ENCODE measurements at regions not wholly inside any gene's neighbourhood (a gene's known extent, or its start where the extent isn't known, plus 50 kb on each side); places are given as distances from the start of the nearest gene placed in this dataset.
A peak's percentile ranks its signal among the peaks of the same experiment; 100 is the strongest.

DNA sequence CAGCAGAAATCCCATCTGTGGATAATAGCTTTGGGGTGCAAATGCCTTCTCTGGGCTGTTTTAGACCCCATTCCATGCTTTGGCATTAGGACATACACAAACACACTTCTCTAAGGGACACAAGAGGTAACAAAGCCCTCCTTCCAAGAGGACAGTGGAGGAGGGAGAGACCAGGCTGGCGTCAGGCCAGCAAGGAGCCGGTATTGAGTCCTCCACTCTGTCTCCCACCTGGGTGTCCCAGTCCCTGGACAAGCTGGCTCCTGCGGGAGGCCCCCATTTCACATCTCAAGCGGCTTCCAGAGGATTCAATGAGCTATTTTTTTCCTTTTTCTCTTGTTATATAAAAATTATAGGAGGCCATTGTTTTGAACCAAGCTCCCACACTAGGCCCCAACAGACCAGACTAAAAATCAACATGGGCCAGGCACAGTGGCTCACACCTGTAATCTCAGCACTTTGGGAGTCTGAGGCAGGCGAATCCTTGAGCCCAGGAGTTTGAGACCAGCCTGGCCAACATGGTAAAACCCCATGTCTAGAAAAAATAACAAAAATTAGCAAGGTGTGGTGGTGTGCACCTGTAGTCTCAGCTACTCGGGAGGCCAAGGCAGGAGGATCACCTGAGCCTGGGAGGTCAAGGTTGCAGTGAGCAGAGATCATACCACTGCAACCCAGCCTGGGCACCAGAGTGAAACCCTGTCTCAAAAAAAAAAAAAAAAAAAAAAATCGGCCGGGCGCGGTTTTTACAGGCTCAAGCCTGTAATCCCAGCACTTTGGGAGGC lies 142.9 kb downstream of the TOMM20 start:
- H3K27me3 ChIP-seq (ENCODE audit: low read depth) = no peaks in the 10 kb centered on the region
- TF ChIP-seq, protein P1, sequence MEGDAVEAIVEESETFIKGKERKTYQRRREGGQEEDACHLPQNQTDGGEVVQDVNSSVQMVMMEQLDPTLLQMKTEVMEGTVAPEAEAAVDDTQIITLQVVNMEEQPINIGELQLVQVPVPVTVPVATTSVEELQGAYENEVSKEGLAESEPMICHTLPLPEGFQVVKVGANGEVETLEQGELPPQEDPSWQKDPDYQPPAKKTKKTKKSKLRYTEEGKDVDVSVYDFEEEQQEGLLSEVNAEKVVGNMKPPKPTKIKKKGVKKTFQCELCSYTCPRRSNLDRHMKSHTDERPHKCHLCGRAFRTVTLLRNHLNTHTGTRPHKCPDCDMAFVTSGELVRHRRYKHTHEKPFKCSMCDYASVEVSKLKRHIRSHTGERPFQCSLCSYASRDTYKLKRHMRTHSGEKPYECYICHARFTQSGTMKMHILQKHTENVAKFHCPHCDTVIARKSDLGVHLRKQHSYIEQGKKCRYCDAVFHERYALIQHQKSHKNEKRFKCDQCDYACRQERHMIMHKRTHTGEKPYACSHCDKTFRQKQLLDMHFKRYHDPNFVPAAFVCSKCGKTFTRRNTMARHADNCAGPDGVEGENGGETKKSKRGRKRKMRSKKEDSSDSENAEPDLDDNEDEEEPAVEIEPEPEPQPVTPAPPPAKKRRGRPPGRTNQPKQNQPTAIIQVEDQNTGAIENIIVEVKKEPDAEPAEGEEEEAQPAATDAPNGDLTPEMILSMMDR (IDR thresholded peaks at IDR 0.05) = no peak
- DNase-seq (no peak), ATAC-seq (no peak)
- H3K27ac ChIP-seq = peak overlapping the region; percentile 75
- H3K4me1 ChIP-seq = peaks cover 69% of the 10 kb centered on the region
- no peaks in the 10 kb centered on the region for H3K9me3 ChIP-seq
- H3K36me3 ChIP-seq = no peaks in the 10 kb centered on the region
- intact Hi-C loops (cut with DNase I) = no loop called here
- no peak overlapping the region for H3K4me3 ChIP-seq

DNA sequence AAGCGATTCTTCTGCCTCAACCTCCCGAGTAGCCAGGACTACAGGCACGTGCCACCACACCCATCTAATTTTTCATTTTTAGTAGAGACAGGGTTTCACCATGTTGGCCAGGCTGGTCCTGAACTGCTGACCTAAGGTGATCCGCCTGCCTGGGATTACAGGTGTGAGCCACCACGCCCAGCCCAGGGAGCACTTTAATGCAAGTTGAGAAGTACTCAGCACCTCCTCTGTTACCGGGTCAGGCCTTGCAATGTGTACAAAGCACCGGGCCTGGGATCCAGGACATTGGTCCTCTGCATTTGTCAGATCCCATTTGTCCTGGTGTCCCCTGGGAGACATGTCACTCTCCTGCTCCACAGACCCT lies 143.6 kb downstream of the TOMM20 start:
- no peaks in the 10 kb centered on the region for H3K9me3 ChIP-seq
- H3K4me1 ChIP-seq = peaks cover 77% of the 10 kb centered on the region
- peak overlapping the region; percentile 75 for H3K27ac ChIP-seq
- no peak overlapping the region for H3K4me3 ChIP-seq
- intact Hi-C loops (cut with DNase I) = no loop called here
- H3K27me3 ChIP-seq (ENCODE audit: low read depth) = no peaks in the 10 kb centered on the region
- no peak for ATAC-seq
- DNase-seq = no peak
- TF ChIP-seq, protein P1 (IDR thresholded peaks at IDR 0.05) = no peak
- no peaks in the 10 kb centered on the region for H3K36me3 ChIP-seq

DNA sequence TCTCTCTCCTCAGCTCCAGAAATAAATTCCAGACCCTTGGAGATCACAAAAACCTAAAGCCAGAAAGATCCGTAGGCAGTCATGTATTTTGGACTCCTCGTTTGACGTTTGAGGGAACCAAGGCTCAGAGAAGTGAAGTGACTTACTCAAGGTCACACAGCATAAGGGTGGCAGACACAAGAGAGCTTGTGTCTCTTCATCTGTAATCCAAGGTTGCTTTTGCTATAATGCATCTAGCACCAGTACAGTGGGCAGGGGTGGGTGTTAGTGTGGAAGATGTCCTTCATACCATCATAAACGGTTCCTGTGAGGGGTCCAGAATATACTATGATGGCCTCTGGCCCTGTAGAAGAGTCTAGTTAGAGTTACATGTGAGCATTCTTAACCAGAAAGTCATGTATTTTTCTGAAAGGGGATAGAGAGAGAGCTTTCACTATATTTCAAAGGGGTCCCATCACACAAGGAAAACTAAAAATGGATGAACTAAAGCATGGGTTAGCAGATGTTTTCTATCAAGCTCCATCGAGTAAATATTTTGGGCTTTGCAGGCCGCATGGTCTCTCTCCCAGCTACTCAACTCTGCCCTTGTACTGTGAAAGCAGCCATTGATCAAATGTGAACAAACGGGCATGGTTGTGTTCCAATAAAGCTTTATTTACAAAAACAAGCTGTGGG lies 144.9 kb downstream of the TOMM20 start:
- intact Hi-C loops (cut with DNase I) = no loop called here
- no peak for DNase-seq
- TF ChIP-seq, protein P1 (IDR thresholded peaks at IDR 0.05) = no peak
- no peak overlapping the region for H3K4me3 ChIP-seq
- H3K27ac ChIP-seq = peak overlapping the region; percentile 75
- peaks cover 89% of the 10 kb centered on the region for H3K4me1 ChIP-seq
- no peak for ATAC-seq
- no peaks in the 10 kb centered on the region for H3K27me3 ChIP-seq (ENCODE audit: low read depth)
- no peaks in the 10 kb centered on the region for H3K36me3 ChIP-seq
- no peaks in the 10 kb centered on the region for H3K9me3 ChIP-seq

DNA sequence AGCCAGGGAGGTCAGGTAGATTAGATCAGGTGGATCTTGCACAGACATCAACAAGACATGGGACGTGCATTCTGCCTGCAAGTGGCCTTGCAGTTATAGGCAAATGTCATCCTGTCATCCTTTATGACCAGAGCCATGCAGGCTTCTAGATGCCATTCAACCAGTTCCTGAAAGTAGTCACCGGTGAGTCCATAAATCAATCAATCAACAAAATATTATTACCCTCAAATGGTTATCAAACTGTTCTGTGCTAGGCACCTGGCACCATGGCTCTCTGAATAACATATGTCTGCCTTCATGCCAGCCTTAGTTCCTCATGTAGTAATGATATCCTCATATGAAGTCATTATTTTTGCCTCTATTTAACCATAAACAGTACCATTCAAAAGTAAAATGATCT lies 146.9 kb downstream of the TOMM20 start:
- TF ChIP-seq, protein P1 (IDR thresholded peaks at IDR 0.05) = no peak
- Histone ChIP-seq H3K27ac (peak overlapping the region; percentile 93), H3K4me1 (peaks cover 92% of the 10 kb centered on the region), H3K36me3 (no peaks in the 10 kb centered on the region), H3K4me3 (no peak overlapping the region), H3K27me3 (ENCODE audit: low read depth) (no peaks in the 10 kb centered on the region), H3K9me3 (no peaks in the 10 kb centered on the region)
- no peak for ATAC-seq
- DNase-seq = no peak
- intact Hi-C loops (cut with DNase I) = no loop called here

DNA sequence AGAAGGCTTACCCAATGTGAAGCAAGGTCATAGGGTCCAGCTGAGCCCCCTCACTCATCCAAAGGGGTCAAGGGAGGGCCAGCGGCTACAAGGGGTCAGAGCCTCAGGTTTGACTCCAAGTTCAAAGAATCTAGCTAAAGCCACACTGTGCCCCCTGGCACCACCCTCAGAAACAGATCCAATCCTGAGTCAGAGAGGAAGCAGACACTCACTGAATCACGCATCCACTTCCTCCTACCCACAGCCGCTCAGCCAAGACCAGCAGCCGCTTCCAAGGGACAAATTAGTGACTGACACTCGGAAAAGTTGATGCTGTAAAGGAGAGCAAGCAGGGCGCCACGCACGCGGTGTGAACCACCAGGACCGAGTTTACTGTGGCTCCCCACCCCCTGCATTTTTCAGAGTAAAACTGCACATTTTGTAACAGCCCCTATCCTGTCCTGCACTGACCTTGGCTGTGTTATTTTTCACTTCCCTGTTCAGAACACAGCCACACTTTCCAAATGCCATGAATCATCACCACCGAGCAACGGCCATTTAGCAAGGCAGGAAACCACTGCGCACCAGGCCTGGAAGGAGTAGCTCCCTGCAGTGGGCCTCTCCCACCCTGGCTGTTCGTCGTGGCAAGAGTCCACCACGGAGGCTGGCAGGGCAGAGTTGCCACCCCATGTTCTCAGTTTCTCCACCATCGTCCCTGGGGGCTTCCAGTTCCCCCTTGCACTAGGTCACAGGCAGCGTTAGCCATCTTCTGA lies 147.8 kb downstream of the TOMM20 start:
- ATAC-seq = peak; percentile 79 to 81
- peak overlapping the region; percentile 93 for H3K27ac ChIP-seq
- H3K27me3 ChIP-seq (ENCODE audit: low read depth) = no peaks in the 10 kb centered on the region
- no peaks in the 10 kb centered on the region for H3K9me3 ChIP-seq
- peak overlapping the region; percentile 25 for H3K4me3 ChIP-seq
- intact Hi-C loops (cut with DNase I) = no loop called here
- peaks cover 96% of the 10 kb centered on the region for H3K4me1 ChIP-seq
- peak; percentile 86 for DNase-seq
- H3K36me3 ChIP-seq = no peaks in the 10 kb centered on the region
- TF ChIP-seq, protein P1 (IDR thresholded peaks at IDR 0.05) = no peak
